ENCODE measurements at regions not wholly inside any gene's neighbourhood (a gene's known extent, or its start where the extent isn't known, plus 50 kb on each side); places are given as distances from the start of the nearest gene placed in this dataset.

GRCh38 chr1:199242147-199242546 lies 603.3 kb downstream of the PTPRC start:
- TF ChIP-seq ARNTL (CRISPR knock-in tag; IDR thresholded peaks at IDR 0.05; ENCODE audit: borderline replicate concordance, low read depth) (no peak), ZFP30 (CRISPR knock-in tag; IDR thresholded peaks at IDR 0.05) (no peak), CSRNP3 (CRISPR knock-in tag; IDR thresholded peaks at IDR 0.05) (no peak), ESRRG (CRISPR knock-in tag; IDR thresholded peaks at IDR 0.05) (no peak), OSR1 (CRISPR knock-in tag; IDR thresholded peaks at IDR 0.05) (no peak)
